T-helper 2 cell treated with Interferon-gamma antibody and Interleukin-4, amounts not matched to agents 100 ng/mL and 5 ng/mL, for 36 hours (primary cell): ENCODE measurements at regions not wholly inside any gene's neighbourhood (a gene's known extent, or its start where the extent isn't known, plus 50 kb on each side); places are given as distances from the start of the nearest gene placed in this dataset.

Experiments used
- intact Hi-C: fragments of 100-400 bp; cut with micrococcal nuclease; formaldehyde crosslinking; loops from one replicate; pipeline ENCODE4 v1.15.1; 2023

DNA sequence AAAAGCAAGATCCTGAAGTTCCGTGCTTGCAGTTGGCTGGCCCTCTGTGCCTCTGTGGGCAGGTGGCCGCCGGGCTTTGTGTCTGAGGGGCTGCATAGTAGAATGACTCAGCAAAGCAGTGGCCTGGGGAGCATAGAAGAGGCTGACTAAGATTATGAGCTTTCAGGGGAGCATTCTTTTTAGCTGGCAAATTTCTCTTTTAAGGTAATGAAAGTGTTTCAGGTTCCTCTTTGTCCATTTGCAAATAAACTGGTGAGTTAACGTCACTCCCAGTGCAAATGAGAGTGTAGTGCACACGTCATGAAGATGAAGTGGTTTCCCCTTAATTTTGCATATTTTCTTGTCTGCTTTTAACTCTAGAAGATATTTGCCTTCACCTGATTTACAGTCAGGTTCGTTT lies 98.6 kb downstream of the BCL2L11 start:
- intact Hi-C loops: no loop called here

DNA sequence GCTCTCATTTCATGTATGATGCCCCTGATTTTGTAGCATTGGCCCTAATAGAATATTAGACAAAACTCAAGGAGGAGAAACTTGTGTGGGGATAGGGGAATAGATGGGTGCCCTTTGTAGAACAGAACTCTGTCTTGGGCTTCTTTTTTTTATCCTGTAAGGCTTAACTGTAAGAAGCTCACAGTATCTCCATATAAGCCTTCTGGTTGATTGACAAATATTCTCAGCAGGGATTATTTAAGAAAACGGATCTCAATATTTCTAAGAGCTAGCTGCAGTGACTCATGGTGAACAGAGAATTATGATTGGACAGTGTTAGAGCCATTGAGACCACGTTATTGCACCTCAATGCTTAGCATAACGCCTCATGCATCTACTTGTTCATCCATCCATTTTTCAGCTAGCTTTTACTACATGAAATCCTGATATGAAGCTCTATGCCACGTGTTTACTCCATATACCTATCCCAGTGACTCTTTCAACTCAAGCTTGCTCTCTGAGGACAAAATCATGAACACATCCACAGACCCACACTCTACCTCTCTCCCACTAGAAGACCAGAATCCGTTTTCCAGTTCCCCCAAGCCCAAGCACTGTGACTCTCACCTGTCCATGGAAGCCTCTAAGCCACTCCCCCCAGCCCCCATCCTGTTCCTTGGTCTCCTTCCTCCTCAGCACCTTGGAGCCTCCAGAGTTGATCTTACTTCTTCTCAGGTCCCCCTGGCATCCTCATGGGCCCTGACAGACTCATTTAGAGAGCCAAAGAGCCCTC lies 99.2 kb downstream of the BCL2L11 start:
- intact Hi-C loops: no loop called here

DNA sequence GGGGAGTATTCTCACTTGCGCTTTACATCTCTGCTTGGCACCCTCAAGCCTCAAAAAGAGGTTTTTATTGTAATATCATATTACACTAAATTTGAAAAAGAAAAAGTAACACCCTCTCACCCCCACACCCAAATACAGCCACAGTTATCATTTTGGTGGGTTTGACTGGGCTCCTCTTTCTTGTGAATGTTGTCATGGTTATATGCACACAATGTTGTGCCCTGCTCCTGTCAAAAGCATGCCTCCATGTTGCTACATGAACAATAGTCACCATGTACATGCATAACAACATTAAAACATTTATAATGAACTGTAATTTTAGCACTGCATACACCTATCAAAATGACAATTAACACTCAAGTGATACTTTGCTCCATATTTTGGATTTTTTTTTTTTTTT lies 100.2 kb downstream of the BCL2L11 start:
- intact Hi-C loops: no loop called here

DNA sequence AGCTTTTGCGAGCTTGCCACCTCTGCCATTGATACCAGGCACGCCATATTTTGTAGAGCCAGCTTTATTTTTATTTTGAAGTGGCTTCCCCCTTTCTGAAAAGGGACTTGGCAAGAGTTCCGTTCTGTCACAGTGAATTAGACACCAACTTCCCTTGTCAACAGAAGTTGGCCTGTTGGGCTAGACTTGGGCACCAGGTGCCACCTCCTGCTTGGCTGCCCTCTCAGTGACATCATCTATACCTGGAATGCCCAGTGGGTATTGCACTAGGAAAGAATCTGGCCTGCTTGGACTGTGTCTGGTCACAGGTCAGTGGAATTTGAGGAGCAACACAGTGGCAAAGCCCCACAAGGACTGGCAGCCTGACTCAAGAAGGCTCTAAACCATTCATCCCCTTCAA lies 101.0 kb downstream of the BCL2L11 start:
- intact Hi-C loops: no loop called here

DNA sequence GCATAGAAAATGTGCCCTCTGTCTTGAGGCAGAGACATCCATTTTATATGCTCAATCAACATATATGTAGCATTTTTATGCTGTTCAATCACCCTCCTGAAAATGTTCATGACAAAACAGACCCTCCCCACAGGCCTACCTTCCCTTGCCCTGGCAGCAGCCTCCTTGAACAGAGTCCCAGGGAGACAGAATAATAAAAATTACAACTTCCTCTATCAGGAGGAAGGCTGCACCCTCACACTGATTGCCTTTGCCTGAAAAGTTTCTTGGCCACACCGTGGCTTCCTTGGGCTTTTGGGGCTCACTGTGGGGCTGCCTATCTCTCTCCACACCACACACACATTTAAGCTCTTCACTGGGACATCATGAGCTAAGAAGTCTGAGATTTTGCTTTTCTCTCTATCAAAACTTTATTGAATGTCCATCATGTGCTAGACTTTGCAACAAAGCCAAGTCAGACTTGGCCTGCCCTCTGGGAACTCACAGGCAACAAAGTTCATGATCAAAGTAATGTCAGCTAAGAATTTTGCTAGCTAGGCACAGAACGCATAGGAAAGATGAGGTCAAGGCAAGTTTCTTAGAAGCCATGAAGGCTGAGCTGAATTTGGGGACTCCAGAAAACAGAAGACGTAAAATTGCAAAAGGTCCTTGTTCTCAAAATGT lies 101.6 kb downstream of the BCL2L11 start:
- intact Hi-C loops: no loop called here

DNA sequence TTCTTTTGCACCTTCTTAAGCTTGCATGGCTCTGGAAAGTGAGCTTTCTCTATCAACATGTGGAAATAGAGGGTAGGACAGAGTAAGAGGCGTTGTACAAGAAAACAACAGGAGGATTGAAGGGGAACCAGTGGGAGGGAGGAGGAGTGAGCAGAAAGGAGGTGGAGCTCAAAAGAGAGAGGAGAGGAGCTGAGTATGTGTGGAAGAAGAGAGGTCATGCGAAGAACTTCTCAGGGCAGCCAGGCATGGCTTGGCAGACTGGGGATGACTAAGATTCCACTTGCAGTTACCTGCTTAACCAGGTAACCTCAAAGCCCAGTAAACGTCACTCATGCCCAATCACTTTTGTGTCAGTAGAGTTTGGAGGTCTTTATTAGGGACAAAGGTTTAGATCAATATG lies 105.1 kb downstream of the BCL2L11 start:
- intact Hi-C loops: no loop called here

DNA sequence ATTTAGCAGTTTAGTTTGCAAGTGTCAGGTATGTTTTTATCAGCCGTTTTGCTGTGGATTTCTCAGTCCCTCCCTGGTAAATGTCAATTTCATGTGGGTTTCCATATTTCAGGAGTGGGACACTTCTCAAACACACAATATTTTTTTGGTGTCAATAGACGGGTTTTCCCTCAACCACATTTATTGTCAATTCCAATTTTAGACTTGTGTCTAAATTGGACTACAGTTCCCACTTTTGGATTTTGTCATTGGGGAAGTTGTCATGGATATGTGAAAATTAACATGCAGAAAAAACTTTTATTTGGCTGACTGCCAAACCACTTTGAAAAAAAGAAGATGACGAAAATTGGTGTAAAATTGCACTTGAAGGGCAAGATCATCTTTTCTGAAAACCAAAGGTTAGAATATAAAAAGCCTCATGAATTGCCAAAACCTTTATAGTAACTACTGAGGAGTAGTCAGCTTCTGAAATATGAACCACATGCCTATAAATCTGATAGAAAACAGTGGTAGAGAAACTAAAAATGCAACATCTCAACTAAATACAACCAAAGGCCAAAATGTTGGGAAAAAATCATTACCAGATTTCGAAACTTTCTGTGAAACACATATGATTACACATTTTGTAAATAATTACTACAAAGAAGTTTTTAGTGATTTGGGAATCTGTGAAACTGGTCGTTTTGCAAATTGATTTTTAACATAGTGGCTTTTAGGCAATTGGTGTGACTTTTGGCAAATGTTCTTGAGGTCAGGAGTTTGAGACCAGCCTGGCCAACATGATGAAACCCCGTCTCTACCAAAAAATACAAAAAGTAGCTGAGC lies 106.4 kb downstream of the BCL2L11 start:
- intact Hi-C loops: no loop called here

DNA sequence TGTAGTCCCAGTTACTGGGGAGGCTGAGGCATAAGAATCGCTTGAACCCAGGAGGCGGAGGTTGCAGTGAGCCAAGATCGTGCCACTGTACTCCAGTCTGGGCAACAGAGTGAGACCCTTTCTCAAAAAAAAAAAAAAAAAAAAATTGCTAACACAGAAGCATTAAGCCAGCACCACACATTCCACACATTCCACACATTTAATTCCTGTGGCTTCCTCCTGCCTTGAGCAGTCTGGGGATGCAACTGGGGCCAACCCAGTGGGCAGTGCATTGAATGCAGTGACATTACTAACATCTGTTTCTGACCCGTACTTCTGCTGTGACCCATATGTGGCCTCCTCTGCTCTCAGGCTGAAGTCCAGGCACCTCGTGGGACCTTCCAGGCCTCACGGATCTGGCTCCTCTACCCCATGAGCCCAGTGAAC lies 107.0 kb downstream of the BCL2L11 start:
- intact Hi-C loops: no loop called here

DNA sequence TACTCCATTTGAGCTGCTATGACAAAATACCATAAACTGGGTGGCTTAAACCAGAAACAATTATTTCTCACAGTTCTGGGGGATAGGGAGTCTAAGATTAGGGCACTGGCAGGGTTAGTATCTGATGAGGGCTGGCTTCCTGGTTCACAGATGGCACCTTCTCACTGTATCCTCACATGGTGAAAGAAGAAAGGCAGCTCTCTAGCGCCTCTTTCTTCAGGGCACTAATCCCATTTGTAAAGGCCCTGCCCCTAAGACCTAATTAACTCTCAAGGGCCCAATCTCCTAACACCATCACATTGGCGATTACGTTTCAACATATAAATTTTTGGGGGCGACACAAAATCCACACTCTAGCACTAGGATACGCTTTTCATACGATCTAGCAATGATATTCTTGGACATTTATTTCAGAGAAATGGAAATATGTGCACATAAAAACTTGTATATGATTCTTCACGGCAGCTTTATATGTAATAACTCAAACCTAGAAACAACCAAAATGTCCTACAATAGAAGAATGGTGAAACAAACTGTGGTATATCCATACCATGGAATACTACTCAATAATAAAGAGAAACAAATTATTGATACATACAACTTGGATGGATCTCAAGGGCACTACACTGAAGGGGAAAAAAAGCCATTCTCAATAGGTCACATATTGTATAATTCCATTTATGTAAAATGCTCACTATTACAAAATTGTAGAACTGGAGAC lies 111.0 kb downstream of the BCL2L11 start:
- intact Hi-C loops: no loop called here

DNA sequence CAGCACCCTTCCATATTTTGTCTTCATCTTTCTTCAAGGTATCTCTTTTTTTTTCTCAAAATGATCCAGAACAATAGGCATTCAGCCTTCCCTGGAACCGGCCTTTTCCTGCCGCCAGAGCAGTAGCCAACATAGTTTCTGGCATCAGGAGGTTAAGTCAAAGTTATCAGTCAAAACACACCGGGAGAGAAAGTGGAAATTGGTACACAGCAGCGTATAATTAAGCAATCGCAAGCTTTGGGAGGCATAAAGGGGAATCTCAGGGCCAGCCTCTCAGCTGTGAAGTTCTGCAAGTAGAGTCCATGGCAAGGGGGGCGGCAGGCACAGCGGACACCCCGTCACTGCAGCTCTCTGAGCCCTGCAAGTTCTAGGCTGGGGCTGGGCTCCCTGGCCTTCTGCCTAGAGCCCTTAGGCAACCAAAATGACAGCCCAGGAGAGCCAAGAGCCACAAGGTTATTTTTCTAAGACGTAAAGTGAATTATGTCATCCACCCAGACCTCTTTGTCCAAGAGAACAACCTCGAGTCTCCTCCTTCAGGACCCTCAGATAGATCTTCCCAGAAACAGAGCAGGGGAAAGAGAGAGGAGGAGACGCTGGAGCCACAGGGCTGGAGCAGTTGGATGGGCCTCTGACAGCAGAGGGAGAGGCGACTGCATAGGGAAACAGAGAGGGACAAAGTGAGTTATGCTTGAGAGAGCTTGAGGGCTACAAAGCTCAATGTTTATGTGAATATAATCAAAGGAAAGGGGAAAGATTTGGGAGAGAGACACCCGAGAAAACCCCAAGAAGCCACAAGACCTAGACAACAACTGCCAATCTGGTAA lies 114.7 kb downstream of the BCL2L11 start:
- intact Hi-C loops: no loop called here

DNA sequence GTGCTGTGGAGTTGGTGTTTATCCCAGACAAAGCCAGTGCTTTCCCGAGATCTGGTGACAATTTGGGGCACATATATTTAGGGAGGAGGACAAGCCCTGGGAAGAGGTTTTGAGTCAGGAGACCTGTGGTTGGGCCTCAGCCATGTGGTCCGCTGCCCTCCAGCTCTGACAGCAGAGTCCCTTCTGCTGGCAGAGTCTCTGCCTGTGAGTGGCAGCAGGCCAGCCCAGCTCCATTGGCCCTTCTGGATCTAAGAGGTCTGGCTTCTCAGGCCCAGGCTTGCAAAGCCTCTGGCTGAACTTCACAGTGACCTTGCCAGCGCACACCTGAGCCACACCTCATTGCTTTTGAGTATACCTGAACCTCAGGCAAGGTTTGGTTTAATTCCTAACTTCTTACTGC lies 115.3 kb downstream of the BCL2L11 start:
- intact Hi-C loops: no loop called here

DNA sequence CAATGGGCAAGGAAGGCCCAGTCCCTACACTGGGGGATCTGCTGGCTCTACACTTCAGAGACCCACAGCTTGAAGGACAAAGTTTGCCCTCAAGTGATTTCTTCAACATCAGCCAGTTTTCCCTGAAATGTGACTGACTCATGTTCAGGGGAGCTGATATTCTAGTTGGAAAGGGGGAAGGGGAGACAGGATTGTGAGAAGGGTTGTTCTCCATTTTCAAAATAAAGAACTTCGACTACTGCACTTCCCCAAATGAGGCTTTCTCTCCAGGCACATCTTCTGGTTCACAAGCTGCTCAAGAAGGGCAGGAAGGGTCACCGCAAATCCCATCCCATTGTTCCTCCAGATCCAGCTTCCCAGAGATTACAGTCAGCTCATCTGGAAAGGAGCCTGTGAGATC lies 117.6 kb downstream of the BCL2L11 start:
- intact Hi-C loops: no loop called here

DNA sequence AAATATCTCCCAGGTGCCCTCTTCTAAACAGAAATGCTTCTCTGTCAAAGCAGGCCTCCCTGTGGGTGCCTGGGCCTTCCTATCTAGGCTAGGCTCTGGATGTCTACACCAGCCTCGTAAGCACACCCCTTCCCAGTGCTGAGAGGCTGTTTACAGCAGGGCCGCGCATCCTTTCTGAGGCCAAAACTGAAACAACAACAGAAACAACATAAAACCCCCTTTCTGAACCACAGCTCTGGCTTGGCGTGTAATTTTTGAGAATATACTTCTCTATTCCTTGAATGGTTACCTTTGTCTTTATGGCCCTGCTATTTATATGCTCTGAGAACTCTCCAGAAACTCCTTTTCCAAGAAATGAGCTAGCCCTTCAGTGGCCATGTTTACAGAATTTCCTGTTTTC lies 118.4 kb downstream of the BCL2L11 start:
- intact Hi-C loops: no loop called here

DNA sequence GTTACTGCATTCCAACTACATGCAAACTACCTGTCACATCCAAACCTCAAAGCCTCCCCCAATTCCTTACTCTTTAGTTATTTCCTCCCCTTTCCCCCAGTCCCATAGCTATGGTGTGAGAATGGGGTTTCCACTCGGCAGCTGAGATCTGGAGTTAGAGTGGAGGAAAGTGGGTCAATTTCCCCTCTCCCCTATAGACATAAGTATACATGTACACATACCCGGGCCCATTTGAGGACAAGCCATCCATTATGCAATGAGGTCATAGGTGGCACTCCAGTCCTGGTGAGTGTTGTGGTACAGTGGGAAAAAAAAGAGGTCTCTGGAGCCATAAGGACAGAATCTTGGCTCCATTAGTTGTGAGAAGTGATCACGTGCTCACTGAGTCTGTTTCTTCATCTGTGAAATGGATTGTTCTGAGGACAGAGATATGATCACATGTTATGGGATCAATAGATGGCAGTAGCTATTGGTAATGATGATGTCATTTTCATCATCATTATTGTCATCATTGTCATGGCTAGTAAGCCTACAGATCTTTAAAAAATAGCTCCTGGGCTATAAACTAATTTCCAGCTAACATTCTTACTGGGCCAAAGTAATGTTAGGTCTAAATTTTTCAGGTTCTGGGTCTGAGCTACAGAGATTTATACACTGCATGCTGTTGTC lies 119.0 kb downstream of the BCL2L11 start:
- intact Hi-C loops: no loop called here

DNA sequence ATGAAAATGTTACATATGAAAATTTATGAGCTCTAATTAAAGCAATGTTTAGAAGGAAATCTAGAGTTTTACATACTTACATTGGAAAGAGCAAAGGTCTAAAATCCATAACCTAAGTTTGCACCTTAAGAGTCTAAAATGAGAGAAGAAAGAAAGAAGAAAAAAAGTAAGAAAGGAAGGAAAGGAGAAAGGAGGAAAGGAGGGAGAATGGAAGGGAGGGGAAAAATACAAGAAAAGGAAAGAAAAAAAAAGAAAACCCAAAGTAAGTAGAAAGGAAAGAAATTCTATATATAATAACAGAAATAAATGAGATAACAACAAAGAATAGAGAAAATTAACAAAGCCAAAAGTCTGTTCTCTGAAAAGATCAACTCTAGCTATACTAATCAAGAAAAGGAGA lies 122.6 kb downstream of the BCL2L11 start:
- intact Hi-C loops: no loop called here

DNA sequence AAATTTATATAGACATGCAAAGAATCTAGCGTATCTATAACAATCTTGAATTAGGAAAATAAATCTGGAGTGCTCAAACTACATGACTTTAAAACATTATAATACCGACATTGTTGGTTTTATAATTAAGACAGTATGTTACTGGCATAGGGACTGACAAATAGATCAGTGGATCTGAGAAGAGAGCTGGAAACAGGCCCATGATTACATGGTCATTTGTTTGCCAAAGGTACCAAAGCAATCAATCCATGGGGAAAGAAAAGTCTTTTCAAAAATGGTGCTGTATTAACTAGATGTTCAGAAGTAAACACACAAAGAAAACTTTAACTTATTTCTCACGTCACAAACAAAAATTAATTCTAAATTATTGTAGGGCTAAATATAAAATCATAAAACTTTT lies 124.2 kb downstream of the BCL2L11 start:
- intact Hi-C loops: no loop called here

DNA sequence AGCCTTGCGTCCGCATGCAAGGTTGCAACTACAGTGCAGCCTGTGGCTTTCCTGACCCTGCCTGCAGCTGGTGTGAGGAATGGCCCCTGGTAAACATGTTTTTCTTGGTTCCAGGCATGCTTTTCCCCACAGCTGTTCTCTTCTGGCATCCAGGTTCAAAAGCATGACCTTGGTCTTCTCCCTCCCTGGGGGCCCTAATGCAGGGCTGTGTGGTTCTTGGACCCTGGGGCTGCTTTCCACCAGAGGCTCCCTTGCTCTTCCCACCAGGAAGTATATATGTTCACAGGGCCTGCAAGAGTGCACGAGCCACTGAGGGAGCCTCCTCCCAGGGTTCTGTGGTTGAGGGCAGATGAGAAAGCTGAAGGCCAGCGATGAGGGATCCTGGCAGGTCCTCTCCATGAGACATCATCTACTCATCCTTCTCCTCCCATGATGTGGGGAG lies 125.9 kb downstream of the BCL2L11 start:
- intact Hi-C loops: no loop called here

DNA sequence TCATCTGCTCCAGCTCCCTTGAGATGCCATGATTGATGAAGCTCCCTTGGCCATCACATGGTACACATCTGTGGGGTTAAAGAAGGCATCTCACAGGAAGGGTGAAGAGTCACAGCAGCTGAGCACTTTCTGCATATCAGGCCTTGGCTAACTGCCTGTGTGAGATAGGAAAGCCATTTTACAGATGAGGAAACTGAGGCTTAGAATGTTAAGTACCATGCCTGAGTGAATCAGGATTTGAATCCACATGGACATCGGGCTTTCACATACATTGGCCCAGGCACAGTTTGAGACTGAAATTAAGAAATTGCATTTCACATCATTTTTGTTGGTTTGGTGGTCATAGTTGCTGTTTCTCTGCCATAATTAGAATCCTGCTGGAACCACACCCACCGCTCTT lies 126.8 kb downstream of the BCL2L11 start:
- intact Hi-C loops: no loop called here

DNA sequence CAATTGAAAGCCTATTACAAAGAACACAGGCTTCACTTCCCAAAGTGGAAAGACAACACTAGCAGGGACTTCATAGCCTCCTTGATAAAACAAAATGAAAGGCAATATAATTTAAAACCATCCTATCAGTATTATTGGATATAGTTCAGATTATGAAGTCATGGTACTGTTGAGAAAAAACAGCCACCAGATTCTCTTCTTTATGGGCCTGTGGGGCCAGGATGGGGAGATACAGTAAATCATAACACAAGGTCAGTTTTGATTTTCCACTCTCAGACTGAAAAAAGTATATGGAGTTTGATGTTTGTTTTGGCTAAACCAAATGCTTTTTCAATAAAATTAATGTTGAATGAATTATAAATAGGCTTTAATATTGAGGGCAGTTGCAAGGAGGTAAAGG lies 129.1 kb downstream of the BCL2L11 start:
- intact Hi-C loops: no loop called here

DNA sequence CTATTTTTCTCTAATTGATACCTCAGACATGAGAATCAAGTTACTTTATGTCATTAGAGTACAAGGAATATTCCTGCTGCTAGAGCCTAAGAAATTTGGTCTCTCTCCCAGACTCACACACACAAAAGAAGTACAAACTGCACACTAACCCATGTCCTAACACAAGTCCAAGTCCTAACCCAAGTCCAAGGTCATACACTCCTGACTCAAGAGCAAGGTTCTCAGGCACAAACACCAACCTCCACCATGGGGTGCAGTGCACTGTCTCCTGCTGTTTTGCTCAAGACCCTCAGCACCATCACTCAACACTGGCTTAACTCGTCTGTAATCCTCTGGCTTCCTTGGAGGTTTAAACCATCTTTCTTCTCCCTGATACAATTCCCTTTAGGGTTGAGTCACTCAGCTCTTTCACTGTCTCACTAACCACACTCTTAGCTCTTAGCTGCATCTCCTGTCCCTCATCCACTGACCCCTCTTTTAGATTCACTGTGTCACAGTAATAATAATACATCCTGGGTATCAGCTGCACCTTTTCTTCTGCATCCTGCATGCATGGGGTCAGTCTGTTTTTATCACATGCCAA lies 129.8 kb downstream of the BCL2L11 start:
- intact Hi-C loops: no loop called here
